Gastroesophageal sphincter (tissue), 3 donors: ENCODE measurements at regions not wholly inside any gene's neighbourhood (a gene's known extent, or its start where the extent isn't known, plus 50 kb on each side); places are given as distances from the start of the nearest gene placed in this dataset.

Source experiments
- POLR2A ChIP-seq, 2 donors: fragments of 450-650 bp; IDR thresholded peaks; one replicate each; pipeline ENCODE4 v1.6.1; 2017; ENCODE audit warnings: antibody characterized with exemption in 2 of 2, mild to moderate bottlenecking in 2 of 2, moderate library complexity in 1 of 2
- POLR2AphosphoS5 ChIP-seq: sonication (generic); formaldehyde crosslinking; IDR thresholded peaks from one replicate; pipeline ENCODE4 v1.6.1; 2017; ENCODE audit warnings: antibody characterized with exemption
- TF ChIP-seq, protein P1 (sequence below), 4 experiments: fragments of 200-600 bp in 2 of 4; fragments of 450-650 bp in 2 of 4; sonication (generic) in 1 of 4; IDR thresholded peaks; one replicate each; pipeline ENCODE4 v1.5.1; 2017 to 2019; ENCODE audit warnings: antibody characterized with exemption in 4 of 4, mild to moderate bottlenecking in 2 of 4, moderate library complexity in 2 of 4

DNA sequence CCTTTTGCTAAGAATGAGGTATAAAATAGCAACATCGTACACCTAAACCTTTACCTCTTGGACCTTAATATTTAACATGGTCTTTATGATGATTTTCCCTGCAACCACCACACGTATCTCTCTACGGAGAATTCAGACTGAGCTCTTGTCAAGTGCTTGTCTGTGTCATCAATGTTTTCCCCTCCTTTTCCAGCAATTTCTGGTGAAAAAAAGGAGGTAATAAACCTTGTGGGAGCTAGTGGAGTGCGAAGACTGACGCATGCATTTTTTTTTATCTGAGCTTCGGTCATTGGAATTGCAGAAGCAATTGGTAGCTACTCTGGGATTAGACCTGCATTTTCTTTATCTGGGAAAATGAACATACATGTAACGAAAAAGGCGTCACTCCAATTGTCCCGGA is 527.6 kb downstream of the TMEM114 start:
- TF ChIP-seq, protein P1, sequence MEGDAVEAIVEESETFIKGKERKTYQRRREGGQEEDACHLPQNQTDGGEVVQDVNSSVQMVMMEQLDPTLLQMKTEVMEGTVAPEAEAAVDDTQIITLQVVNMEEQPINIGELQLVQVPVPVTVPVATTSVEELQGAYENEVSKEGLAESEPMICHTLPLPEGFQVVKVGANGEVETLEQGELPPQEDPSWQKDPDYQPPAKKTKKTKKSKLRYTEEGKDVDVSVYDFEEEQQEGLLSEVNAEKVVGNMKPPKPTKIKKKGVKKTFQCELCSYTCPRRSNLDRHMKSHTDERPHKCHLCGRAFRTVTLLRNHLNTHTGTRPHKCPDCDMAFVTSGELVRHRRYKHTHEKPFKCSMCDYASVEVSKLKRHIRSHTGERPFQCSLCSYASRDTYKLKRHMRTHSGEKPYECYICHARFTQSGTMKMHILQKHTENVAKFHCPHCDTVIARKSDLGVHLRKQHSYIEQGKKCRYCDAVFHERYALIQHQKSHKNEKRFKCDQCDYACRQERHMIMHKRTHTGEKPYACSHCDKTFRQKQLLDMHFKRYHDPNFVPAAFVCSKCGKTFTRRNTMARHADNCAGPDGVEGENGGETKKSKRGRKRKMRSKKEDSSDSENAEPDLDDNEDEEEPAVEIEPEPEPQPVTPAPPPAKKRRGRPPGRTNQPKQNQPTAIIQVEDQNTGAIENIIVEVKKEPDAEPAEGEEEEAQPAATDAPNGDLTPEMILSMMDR (IDR thresholded peaks at IDR 0.05), result no peak
- TF ChIP-seq POLR2A (IDR thresholded peaks at IDR 0.05) (no peak), POLR2AphosphoS5 (no peak)
